ENCODE measurements at regions not wholly inside any gene's neighbourhood (a gene's known extent, or its start where the extent isn't known, plus 50 kb on each side); places are given as distances from the start of the nearest gene placed in this dataset.

DNA sequence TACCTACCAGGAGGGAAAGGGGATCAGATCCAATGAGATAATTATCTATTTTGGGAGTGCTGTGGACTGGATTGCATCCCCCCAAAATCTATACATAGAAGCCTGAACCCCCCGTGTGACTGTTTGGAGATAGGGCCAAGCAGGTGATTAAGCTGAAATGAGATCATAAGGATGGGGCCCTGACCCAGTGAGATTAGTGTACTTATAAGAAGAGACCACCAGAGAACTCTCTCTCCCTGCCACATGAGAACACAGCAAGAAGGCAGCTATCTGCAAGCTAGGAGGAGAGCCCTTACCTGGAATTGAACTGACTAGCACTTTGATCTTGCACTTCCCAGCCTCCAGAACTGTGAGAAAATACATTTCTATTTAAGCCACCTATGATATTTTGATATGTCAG, 132.2 kb upstream of the NOX3 start:
- POLR2A ChIA-PET: no interaction called here
- TF ChIP-seq, protein P1, sequence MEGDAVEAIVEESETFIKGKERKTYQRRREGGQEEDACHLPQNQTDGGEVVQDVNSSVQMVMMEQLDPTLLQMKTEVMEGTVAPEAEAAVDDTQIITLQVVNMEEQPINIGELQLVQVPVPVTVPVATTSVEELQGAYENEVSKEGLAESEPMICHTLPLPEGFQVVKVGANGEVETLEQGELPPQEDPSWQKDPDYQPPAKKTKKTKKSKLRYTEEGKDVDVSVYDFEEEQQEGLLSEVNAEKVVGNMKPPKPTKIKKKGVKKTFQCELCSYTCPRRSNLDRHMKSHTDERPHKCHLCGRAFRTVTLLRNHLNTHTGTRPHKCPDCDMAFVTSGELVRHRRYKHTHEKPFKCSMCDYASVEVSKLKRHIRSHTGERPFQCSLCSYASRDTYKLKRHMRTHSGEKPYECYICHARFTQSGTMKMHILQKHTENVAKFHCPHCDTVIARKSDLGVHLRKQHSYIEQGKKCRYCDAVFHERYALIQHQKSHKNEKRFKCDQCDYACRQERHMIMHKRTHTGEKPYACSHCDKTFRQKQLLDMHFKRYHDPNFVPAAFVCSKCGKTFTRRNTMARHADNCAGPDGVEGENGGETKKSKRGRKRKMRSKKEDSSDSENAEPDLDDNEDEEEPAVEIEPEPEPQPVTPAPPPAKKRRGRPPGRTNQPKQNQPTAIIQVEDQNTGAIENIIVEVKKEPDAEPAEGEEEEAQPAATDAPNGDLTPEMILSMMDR (IDR thresholded peaks at IDR 0.05; ENCODE audit: control extremely low read depth, extremely low read depth, low read depth, missing control alignments): no peak

DNA sequence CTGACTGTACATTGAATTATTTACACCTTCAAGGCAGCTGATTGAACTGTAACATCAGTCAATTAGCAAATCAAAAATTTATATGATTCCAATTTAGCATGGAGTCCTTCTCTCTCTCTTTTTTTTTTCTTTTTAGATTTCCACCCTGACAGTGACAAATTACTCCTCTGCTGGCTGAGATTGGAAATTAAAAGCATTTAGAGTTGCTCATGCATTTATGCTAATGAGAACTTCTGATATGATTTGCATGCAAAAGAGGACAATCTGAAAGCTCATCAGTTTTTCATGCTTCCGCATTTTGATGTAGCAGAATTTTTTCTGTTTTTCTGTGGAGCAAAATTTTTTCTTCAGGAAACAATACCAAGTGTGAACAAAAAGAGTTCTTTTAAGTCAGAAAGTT, 130.5 kb upstream of the NOX3 start:
- CTCF ChIA-PET: no interaction called here
- TF ChIP-seq, protein P1 (IDR thresholded peaks at IDR 0.05; ENCODE audit: control extremely low read depth, extremely low read depth, low read depth, missing control alignments): no peak

More for the DNA sequence above, 132.2 kb upstream of the NOX3 start:
- no peak for DNase-seq (ENCODE audit: extremely low spot score)
- CTCF ChIA-PET: no interaction called here

DNA sequence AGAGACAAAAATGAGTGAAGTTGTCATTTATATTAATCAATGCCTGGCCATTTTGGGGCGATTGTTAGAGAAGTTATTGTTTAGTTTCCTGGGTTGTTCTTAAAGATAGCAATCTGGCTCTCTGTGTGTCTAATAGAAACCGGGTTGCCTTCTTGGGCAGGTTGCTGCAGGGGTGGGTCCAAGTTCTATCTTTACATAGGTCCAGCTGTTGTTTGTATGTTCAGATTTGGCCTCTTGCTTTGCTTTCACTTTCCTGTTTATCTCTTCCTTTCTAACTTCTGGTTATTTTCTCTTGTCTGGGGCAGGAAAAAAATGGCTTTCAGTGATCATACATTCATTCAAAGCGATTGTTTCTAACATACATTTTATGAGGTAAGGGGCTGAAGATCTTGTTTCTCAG, 128.4 kb upstream of the NOX3 start:
- DNase-seq (ENCODE audit: extremely low spot score): no peak
- CTCF ChIA-PET: no interaction called here

More for the DNA sequence above, 130.5 kb upstream of the NOX3 start:
- POLR2A ChIA-PET: no interaction called here
- DNase-seq (ENCODE audit: extremely low spot score): no peak

DNA sequence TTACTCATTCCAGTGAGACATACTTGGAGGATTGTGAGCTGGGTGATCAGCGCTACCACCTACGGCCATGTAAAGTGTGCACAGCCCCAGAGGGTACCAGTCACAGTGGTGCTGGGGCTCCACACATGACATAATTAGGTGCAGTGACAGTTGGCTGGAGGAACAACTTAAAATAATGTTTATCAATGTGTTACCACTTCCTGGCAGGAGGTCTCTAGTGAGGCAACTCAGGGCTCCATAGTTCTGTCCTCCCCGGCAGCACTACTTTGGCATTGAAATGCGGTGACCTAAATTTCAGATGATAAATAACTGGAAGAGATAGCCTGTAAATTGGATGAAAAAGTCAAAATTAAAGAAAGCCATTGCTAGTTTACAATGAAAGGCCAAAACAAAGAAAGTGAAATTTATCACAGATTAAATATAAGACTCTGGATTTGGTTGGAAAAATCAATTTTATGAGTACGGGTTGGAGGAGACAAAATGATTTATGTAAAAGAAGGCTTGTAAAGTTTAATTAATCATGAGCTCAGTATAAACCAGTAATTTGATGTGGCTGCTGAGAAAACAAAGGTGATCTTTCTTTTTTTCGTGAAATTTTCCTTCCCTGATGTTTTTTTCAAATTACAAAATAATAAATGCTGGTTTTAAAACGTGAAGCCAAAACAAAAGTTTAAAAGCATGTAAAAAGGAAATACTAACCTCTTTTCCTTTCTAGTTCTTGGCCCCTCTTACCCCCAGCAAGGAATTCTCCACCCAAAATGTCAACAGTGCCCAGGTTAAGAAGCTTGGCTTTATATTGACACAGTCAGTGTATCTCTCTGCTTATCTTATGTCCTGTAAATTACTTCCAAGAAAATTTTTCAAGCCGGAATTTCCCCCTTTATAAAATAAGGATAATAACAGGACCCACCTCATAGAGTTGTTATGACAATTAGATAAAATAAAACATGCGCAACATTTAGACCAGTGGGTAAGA, 126.7 kb upstream of the NOX3 start:
- no peak for DNase-seq (ENCODE audit: extremely low spot score)
- ChIA-PET POLR2A (no interaction called here), CTCF (no interaction called here)
- TF ChIP-seq, protein P1 (IDR thresholded peaks at IDR 0.05; ENCODE audit: control extremely low read depth, extremely low read depth, low read depth, missing control alignments): no peak

More for the DNA sequence above, 128.4 kb upstream of the NOX3 start:
- POLR2A ChIA-PET: no interaction called here
- TF ChIP-seq, protein P1 (IDR thresholded peaks at IDR 0.05; ENCODE audit: control extremely low read depth, extremely low read depth, low read depth, missing control alignments): no peak

DNA sequence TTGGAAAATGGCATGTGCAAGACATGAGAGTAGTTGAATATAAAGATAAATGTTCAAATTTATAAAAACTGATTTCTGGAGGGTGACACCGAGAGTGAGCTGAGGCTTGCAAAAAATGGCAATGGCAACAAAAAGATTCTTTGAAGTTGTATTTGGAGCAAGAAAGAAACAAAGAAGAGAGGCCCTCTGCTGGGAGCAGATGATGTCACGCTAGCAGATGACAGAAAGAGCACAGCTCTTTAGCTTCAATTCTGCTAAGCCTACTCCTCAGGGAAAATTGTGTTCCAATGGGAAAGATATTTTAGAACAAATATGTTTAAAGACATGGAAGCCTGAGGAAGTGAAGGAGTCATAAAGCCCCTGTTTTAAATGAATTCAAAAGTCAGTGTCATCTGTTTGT, 125.3 kb upstream of the NOX3 start:
- ChIA-PET CTCF (interaction anchor here (1.1 to 1.4 kb wide), 2 partner anchors 10 kb away, joined by 5 to 6 read pairs; no protein-coding TSS in a partner anchor), POLR2A (no interaction called here)
- TF ChIP-seq, protein P1 (IDR thresholded peaks at IDR 0.05; ENCODE audit: control extremely low read depth, extremely low read depth, low read depth, missing control alignments): no peak
- DNase-seq (ENCODE audit: extremely low spot score): no peak

DNA sequence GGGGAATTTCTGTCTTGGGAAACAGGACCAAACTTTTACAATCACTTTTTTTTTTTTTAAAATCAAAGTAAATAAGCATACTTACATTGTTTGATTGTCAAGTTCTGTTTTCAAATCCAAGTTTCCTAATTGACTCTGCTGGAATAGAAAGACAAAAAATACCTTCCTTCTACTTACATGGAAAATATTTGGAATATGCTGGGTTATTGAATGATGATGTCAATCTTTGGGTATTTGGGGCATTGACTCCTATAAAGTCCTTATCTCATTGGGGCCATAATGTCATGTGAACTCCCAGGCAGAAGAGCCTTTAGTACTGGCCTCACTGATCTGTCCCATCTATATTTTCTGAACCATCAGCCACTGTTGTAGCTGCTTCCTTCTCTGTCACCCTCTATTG, 122.6 kb upstream of the NOX3 start:
- DNase-seq (ENCODE audit: extremely low spot score): no peak
- ChIA-PET CTCF (no interaction called here), POLR2A (no interaction called here)
- TF ChIP-seq, protein P1 (IDR thresholded peaks at IDR 0.05; ENCODE audit: control extremely low read depth, extremely low read depth, low read depth, missing control alignments): no peak

Data from GM10248 (cell line).